ENCODE measurements at regions not wholly inside any gene's neighbourhood (a gene's known extent, or its start where the extent isn't known, plus 50 kb on each side); places are given as distances from the start of the nearest gene placed in this dataset.

DNA sequence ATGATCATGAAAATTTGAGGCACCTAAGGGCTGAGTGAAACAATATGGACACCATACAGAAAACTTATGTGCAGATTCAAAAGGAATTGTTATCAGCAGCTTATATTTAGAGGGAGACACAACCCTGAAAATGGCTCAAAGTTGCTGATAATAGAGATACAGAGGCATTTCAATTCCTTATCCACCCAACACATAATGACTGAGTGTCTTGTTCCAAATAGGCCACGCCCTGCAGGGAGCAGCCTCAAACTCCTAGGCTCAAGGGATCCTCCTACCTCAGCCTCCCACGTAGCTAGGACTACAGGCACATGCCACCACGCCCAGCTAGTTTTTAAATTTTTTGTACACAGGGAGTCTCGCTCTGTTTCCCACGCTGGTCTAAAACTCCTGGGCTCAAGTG lies 79.0 kb downstream of the LBH start:
- no peak overlapping the region; a peak in 1 of 22 replicates for H3K9ac ChIP-seq
- H3K4me3 ChIP-seq, result no peak overlapping the region
- H3K4me1 ChIP-seq, result peaks cover 0 to 16% (median 7%) of the 10 kb centered on the region in 10 experiments; a peak in 11 of 20 replicates
- TF ChIP-seq Cebpa-rat (IDR thresholded peaks at IDR 0.05), result no peak
- no peaks in the 10 kb centered on the region for H4K20me1 ChIP-seq
- peaks cover 0 to 31% (median 10%) of the 10 kb centered on the region in 11 experiments; a peak in 11 of 22 replicates for H3K9me3 ChIP-seq (replicated peaks in 1 of 11)
- no peaks in the 10 kb centered on the region for H3K27me3 ChIP-seq
- H3K36me3 ChIP-seq, result no peaks in the 10 kb centered on the region
- no peak overlapping the region for H3K27ac ChIP-seq
- H3K4me2 ChIP-seq, result peak overlapping the region in 5 of 11 experiments; percentile 23 to 51 (median 40); a peak in 8 of 22 replicates

DNA sequence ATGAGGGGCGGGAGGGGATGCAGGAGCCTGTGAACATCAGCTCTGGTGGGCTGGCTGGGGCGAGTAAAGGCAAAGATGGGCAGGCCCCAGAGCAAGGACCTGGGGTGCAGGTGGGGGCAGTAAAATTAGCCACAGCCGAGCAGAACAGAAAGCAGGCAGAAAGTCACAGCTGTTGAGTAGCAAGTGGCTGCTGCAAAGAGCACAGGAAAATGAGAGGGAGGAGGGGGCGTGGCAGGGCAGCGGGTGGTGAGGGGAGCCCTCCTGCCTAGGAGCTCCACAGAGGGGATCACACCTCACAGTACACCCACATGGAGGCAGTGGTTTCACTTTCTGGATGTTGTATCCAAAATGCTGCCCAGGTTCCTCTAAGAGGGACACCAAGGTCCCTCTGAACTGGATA lies 79.6 kb downstream of the LBH start:
- Histone ChIP-seq H4K20me1 (no peaks in the 10 kb centered on the region), H3K27ac (no peak overlapping the region), H3K4me1 (peaks cover 0 to 16% (median 7%) of the 10 kb centered on the region in 10 experiments; a peak in 11 of 20 replicates), H3K9ac (no peak overlapping the region; a peak in 1 of 22 replicates), H3K27me3 (no peaks in the 10 kb centered on the region), H3K4me3 (no peak overlapping the region), H3K4me2 (peak overlapping the region in 6 of 11 experiments; percentile 15 to 51 (median 40); a peak in 10 of 22 replicates), H3K9me3 (replicated peaks in 1 of 11) (peaks cover 0 to 27% (median 10%) of the 10 kb centered on the region in 11 experiments; a peak in 11 of 22 replicates), H3K36me3 (no peaks in the 10 kb centered on the region)
- no peak for TF ChIP-seq Cebpa-rat (IDR thresholded peaks at IDR 0.05)

DNA sequence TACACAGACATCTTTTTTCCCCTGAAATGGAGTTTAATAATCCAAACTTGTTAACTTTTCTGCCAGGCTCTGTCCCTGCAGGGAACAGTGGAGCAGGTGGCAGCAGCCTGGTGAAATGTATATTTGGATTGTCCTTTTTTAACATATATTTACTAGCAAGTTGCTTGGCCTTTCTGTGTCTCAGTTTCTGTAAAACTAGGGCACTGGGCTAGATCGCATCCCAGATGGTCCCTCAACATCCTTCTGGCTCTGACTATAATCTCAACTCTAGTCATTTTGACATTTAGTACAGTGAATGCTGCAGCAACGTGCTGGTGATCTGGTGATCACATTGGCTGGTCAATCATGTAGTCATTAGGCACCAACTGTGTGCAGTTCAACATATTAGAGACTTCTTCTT lies 80.4 kb downstream of the LBH start:
- Histone ChIP-seq H3K4me2 (no peak overlapping the region), H3K4me3 (no peak overlapping the region), H3K9me3 (replicated peaks in 1 of 11) (peaks cover 0 to 20% (median 5%) of the 10 kb centered on the region in 11 experiments; a peak in 11 of 22 replicates), H4K20me1 (no peaks in the 10 kb centered on the region), H3K27me3 (no peaks in the 10 kb centered on the region), H3K9ac (no peak overlapping the region), H3K36me3 (no peaks in the 10 kb centered on the region), H3K4me1 (peaks cover 0 to 16% (median 7%) of the 10 kb centered on the region in 10 experiments; a peak in 11 of 20 replicates), H3K27ac (no peak overlapping the region)
- TF ChIP-seq Cebpa-rat (IDR thresholded peaks at IDR 0.05), result no peak

DNA sequence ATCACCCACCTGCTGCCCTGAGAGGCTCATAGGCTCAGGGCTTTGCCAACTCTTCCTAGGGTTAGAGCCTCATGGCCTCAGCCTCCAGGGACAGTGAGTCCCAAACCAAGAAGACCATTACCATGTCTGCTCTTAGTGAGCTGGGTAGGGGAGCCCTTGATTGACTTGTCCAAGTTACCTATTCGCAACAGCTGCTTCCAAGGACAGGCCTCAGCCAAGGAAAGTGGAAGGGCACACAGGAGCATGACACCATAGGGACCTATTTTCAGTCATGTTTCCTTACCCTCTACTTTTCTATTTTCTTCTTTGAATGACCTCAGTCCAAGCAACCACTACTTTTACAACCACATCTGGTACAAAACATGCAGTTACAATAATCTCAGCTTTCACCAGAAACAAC lies 81.6 kb downstream of the LBH start:
- H3K36me3 ChIP-seq, result no peaks in the 10 kb centered on the region
- H3K9ac ChIP-seq, result no peak overlapping the region
- no peak overlapping the region for H3K4me2 ChIP-seq
- H3K27ac ChIP-seq, result no peak overlapping the region
- 0 out of 22 replicates have a peak, but pooled peaks cover 0 to 10% (median 0%) of the 10 kb centered on the region in 11 experiments for H3K9me3 ChIP-seq (replicated peaks in 1 of 11)
- H4K20me1 ChIP-seq, result no peaks in the 10 kb centered on the region
- no peak for TF ChIP-seq Cebpa-rat (IDR thresholded peaks at IDR 0.05)
- H3K27me3 ChIP-seq, result no peaks in the 10 kb centered on the region
- H3K4me1 ChIP-seq, result peaks cover 0 to 16% (median 7%) of the 10 kb centered on the region in 10 experiments; a peak in 11 of 20 replicates
- no peak overlapping the region for H3K4me3 ChIP-seq

DNA sequence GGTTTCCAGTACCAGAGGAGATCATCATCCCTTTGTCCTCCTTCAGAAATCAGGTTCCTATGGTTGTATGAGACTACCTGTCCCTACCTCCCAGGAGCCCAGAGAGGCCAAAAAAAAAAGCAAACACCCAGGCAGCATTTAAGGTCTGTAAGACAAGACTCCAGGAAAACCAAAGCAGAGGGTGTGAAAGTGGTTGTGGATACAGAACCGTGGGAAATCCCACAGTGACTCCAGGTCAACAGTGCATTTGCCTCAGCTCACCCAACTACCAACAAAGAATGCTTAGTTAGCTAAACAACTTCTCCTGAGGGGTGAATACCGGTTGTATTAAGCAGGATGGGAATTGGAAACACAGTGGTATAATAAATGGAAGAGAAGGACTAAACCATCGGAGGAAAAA lies 83.6 kb downstream of the LBH start:
- Histone ChIP-seq H3K36me3 (no peaks in the 10 kb centered on the region), H3K4me2 (no peak overlapping the region), H3K9ac (no peak overlapping the region), H3K27me3 (no peaks in the 10 kb centered on the region), H3K27ac (no peak overlapping the region), H3K9me3 (replicated peaks in 1 of 11) (0 out of 22 replicates have a peak, but pooled peaks cover 0 to 10% (median 0%) of the 10 kb centered on the region in 11 experiments), H4K20me1 (no peaks in the 10 kb centered on the region), H3K4me3 (no peak overlapping the region), H3K4me1 (peaks cover 0 to 16% (median 7%) of the 10 kb centered on the region in 10 experiments; a peak in 11 of 20 replicates)
- no peak for TF ChIP-seq Cebpa-rat (IDR thresholded peaks at IDR 0.05)

DNA sequence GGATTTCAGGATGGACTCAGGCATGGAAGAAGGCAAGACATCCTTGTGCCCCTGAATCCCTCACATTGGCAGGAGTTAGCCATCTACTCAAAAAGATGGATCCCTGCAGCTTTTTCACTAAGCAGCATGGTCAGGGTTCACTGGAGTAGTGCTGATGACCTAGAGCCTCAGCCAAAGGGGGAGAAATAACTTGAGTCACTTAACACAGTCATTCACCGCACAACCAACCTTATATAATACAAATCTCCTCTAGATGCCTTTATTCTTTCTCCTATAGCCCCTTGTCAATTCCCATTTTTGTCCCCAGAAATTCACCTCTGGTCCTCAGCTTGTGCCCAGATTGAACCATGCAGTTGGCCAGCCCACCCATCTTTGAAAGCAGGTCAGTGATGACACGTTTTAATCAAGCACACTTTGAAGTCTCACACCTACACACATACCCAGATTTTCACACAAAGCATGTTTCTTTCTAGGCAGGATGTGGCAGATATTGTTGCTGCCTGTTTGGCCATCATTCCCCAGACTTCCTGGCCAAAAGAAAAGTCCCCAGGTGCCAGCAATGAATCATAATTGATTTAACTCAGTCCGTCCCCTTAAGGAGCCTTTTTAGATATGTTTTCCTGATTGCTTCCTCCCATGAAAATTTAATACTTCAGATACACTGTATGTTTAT lies 84.2 kb downstream of the LBH start:
- Histone ChIP-seq H3K27ac (no peak overlapping the region), H3K27me3 (no peaks in the 10 kb centered on the region), H3K4me1 (peaks cover 0 to 11% (median 6%) of the 10 kb centered on the region in 10 experiments; a peak in 11 of 20 replicates), H3K4me3 (no peak overlapping the region), H3K36me3 (no peaks in the 10 kb centered on the region), H3K9me3 (replicated peaks in 1 of 11) (0 out of 22 replicates have a peak, but pooled peaks cover 0 to 10% (median 0%) of the 10 kb centered on the region in 11 experiments), H4K20me1 (no peaks in the 10 kb centered on the region), H3K9ac (no peak overlapping the region), H3K4me2 (0 out of 22 replicates have a peak overlapping the region, but pooled peaks of 1 of the 11 experiments have one; percentile 5)
- TF ChIP-seq Cebpa-rat (IDR thresholded peaks at IDR 0.05), result no peak

DNA sequence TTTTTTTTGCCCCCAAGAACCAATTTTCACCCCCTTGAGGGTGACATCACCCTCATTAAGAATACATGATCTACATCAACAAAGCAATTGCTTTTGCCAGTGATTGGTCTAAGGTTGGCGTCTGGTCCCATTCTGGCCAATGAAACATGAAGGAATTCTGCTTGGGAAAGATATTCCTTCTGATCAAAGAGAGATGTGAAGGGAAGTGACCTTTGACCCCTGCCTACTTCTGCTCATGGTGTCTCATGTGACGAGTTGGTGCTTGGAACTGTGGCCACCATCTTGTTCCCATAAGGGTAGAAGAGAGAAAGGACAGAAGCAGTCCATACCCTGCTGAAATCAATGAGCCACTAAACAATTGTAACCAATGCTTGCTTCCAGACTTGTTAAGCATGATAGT lies 85.1 kb downstream of the LBH start:
- H3K9me3 ChIP-seq (replicated peaks in 1 of 11), result 0 out of 22 replicates have a peak, but pooled peaks cover 0 to 10% (median 0%) of the 10 kb centered on the region in 11 experiments
- H3K4me1 ChIP-seq, result peaks cover 4 to 7% (median 5%) of the 10 kb centered on the region in 10 experiments
- H3K4me3 ChIP-seq, result no peak overlapping the region
- H4K20me1 ChIP-seq, result no peaks in the 10 kb centered on the region
- H3K27me3 ChIP-seq, result no peaks in the 10 kb centered on the region
- no peak for TF ChIP-seq Cebpa-rat (IDR thresholded peaks at IDR 0.05)
- H3K36me3 ChIP-seq, result no peaks in the 10 kb centered on the region
- no peak overlapping the region for H3K9ac ChIP-seq
- H3K27ac ChIP-seq, result no peak overlapping the region
- H3K4me2 ChIP-seq, result no peak overlapping the region

DNA sequence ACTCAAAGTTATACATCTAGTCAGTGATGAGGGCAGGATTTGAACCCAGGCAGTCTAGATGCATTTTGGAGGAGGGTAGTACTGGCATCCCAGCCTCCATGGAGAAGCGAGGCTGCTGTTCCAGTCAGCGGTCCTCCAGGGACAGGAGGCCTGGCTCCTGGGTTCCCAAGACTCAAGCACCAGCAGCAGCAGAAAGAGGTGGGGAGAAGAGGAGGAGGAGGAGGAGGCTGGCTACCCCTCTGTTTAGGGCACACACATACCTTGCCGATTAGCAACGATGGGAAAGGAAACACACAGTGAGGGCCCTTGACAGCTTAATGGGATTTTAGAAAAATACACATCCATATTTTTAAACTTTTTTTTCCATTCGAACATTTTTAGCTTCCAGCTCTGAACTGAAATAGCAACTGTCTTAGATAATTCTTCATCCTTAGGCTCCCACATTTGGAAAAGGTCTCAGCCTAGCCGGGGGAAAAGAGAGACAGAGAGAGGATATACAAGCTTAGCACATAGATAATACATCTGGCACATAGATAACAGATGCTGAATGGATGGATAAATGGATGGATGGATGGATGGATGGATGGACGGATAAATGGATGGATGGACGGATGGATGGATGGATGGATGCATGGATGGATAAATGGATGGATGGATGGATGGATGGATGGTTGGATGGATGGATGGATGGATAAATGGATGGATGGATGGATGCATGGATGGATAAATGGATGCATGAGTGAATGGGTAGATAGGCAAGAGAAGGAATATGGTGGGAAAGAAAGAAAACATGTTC lies 87.9 kb downstream of the LBH start:
- peaks cover 6 to 34% (median 22%) of the 10 kb centered on the region in 10 experiments for H3K4me1 ChIP-seq
- no peak overlapping the region for H3K4me3 ChIP-seq
- H3K9ac ChIP-seq, result no peak overlapping the region
- H3K4me2 ChIP-seq, result no peak overlapping the region
- H3K36me3 ChIP-seq, result no peaks in the 10 kb centered on the region
- H4K20me1 ChIP-seq, result no peaks in the 10 kb centered on the region
- no peak for TF ChIP-seq Cebpa-rat (IDR thresholded peaks at IDR 0.05)
- H3K27me3 ChIP-seq, result no peaks in the 10 kb centered on the region
- H3K27ac ChIP-seq, result no peak overlapping the region
- 0 out of 22 replicates have a peak, but pooled peaks cover 0 to 10% (median 0%) of the 10 kb centered on the region in 11 experiments for H3K9me3 ChIP-seq (replicated peaks in 1 of 11)

DNA sequence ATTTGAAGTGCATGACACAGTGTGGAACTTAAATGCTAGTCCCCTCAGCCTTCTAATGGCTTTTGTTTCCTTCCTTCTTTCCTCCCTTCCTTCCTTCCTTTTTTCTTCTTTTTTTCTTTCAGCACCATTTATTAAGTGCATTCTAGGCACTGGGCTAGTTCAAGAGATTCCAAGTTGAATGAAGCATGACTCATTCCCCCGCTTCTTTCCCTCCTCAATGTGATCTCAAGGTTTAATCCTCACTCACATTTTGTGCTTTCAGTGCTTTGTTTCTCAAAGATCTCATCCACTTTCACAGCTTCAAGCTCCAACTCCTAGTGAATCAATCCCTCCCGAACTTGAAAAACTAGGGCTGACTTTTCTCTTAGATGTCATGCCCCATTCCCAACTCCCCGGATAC lies 90.1 kb downstream of the LBH start:
- Histone ChIP-seq H3K4me2 (peak overlapping the region; percentile 15 to 61 (median 36); a peak in 17 of 22 replicates), H3K27me3 (no peaks in the 10 kb centered on the region), H3K36me3 (no peaks in the 10 kb centered on the region), H3K4me1 (peaks cover 12 to 56% (median 34%) of the 10 kb centered on the region in 10 experiments), H3K9ac (no peak overlapping the region), H4K20me1 (no peaks in the 10 kb centered on the region), H3K4me3 (no peak overlapping the region), H3K27ac (no peak overlapping the region), H3K9me3 (replicated peaks in 1 of 11) (no peaks in the 10 kb centered on the region)
- TF ChIP-seq Cebpa-rat (IDR thresholded peaks at IDR 0.05), result no peak

All from BLaER1 treated with 17β-estradiol and CSF1 and Interleukin-3, amounts not matched to agents 10 nM and 100 nM (cell line).